HG03342 (cell line): ENCODE measurements at regions not wholly inside any gene's neighbourhood (a gene's known extent, or its start where the extent isn't known, plus 50 kb on each side); places are given as distances from the start of the nearest gene placed in this dataset.
"Not testable (repeated sequence)": the region's sequence is repeated elsewhere in the genome, so short reads cannot be mapped to it uniquely, and the experiment has no call there.

Source experiments
- ATAC-seq: cut with Tn5 transposase; IDR thresholded peaks from one replicate; pipeline ENCODE4 v1.9.1; 2021; ENCODE audit warnings: mild to moderate bottlenecking, moderate library complexity; ENCODE audit not compliant: unreplicated experiment

DNA sequence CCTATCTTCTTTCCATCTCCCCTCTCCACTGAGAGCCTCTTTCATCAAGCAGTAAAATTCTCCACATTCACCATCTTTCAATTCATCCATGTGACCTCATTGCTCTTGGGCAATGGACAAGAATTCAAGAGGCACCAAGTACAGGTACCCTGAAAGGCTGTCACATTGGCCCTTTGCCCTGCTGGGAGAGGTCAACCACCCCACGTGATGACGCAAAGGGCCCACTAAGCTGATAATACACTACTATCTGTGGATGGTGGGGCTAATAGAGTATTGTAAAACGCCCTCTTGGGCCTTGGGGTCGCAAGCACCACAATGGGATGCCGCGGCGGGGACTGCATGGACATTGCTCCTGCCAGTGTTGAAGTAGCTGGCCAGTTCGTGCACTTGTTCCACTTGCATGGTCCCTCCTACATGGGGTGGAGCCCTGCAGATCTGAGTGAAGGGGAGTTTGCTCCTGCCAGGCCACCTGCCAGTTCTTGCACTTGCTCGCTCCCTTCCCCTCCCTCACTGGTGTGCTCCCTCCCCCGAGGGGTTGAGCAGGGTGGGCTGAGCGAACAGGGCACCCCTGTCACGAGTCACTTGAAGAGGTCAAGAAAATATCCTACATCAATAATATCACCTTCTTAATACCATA lies 1578.8 kb upstream of the RAG2 start:
- no peak for ATAC-seq

DNA sequence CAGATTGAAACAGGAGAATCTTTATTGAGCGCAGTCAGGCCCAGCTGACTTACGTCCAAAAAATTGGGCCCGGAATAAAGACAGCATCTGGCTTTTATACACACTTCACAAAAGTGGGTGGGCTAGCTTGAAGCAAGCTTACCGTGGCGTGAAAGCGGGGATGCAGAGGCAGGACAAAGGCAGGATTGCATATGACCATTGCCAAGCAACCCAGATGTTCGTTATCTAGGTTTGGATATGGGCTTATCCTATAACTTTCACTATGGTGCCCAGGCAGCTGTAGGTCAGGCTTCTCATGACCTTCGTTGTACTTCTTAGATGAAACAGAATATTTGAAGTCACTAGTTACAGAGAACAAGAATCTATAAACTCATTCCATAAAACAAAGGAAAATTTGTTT lies 1575.6 kb upstream of the RAG2 start:
- ATAC-seq, result no peak

DNA sequence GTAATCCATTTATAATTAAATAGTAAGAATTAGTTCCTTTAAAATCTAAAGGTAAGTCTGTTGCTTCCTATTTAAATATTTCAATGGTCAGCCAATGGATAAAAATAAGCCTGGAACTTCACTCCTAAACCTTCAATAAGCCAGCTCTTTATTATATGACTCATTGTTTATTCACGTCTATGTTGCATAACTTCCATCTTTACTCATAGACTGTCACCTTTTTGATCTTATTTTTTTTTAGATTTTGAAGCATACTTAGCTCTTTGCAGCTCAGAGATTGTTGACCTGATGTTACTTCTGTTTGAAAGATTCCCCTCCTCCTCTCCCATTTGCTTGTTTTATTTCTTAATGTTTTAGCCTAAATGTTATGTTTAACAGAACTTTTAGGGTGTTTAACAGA lies 1571.2 kb upstream of the RAG2 start:
- ATAC-seq, result no peak

DNA sequence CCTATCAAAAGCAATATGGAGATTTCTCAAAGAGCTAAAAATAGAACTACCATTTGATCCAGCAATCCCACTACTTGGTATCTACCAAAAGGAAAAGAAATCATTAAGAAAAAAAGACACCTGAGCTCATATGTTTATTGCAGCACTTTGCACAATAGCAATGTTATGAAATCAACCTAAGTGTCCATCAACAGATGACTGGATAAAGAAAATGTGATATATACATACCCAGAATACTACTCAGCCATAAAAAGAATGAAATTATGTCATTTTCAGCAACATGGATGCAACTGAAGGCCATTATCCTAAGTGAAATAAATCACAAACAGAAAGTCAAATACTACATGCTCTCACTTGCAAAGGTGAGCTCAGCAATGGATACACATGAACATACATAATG lies 1565.5 kb upstream of the RAG2 start:
- ATAC-seq, result no peak

DNA sequence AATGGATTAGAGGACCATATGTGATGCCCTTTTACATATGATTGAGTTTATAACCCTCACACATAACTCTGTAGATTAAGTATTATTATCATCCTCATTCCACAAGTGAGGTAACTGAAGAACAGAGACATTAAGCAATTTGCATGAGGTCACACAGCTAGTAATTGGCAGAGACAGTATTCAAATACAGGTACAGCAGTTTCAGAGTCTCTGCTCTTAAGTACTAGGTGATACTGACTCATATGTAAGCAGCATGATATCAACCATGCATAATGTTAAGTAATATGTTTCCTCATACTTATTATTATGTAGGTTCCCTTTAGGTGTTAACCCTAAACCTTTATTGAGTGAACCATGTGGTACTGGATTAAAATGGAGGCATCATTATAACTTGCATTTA lies 1562.4 kb upstream of the RAG2 start:
- ATAC-seq, result no peak

DNA sequence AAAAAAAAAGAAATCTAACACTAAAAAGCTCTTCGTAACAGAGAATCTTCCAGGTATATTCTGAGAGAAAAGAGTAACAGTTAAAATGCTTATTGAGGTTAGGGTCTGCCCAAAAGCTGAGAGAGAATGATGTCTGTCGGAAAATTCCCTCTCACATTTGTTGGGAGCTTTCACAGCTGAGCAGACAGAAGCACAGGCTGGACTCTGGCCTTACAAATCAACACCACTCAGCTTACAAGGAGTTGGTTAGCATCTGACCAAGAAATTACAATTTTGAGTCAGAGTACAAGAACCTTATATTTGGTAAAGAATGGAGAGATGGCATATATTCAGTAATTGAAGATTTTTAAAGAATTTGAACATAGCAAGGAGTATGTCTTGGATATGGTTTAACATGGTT lies 1561.0 kb upstream of the RAG2 start:
- no peak for ATAC-seq

DNA sequence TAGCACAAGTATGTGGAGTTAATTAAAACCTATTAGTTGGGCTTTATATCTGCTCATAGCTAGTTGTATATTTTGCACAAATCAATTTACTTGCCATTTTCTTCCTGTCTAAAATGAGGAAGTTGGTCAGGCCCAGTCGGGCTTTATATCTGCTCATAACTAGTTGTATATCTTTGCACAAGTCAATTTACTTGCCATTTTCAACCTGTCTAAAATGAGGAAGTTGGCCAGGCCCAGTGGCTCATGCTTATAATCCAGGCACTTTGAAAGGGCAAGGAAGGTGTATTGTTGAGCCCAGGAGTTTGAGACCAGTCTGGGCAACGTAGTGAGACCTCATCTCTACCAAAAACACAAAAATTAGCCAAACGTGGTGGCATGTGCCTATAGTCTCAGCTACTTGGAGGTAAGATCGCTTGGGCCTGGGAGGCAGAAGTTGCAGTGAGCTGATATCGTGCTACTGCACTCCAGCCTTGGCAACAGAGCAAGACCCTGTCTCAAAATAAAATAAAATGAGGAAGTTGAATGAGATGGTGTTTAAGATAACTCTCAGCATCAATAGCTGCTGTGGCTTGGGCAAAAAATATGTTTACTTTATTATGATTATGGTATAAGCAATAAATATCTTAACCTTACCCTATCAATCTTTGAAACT lies 1558.6 kb upstream of the RAG2 start:
- no peak for ATAC-seq

DNA sequence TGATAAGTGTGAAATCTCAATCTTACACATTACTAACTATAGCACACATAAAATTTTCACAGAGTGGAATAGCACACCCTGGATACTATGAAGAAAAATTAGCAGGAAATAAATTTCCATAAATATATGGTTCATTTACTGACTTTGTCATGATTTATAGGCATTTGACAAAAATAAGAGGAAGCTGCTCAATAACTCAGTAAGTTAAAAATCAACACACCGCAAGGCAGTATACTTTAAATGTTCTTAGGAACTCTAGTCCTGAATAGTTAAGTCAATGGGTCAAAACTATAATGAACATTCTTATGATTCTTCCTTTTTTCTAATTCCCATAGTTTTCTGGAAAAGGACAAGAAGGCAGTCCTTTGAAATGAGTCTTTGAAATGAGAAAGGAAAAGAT lies 1557.8 kb upstream of the RAG2 start:
- ATAC-seq, result no peak

DNA sequence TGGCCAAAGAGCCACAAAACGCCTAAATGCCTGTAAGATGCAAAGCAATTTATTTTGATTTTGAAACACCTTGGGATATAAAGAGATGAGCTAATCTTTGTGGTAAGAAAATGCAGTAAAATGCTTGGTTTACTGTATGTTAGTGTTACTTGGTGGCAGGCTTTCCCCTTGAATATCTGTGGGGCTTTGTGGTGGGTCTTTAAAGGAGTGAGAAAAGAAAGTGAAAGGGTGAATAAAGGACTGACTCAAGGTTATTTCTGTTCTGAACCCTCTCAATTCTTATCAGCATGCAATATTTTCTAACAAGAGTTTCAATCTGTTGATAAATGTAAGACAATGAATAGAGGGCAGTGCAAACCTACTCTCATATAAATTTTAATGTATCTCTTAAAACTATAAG lies 1555.9 kb upstream of the RAG2 start:
- ATAC-seq, result no peak

DNA sequence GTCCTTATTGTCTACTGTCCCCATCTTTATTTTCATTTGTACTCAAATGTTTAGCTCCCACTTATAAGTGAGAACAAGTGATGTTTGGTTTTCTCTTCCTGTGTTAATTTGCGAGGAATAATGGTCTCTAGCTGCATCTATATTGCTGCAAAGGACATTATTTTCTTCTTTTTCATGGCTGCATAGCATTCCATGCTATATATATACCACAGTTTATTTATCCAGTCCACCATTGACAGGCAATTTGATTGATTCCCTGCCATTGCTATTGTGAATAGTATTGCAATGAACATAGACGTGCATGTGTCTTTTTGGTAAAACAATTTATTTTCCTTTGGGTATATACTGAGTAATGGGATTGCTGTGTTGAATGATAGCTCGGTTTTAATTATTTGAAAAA lies 1545.8 kb upstream of the RAG2 start:
- ATAC-seq, result no peak

DNA sequence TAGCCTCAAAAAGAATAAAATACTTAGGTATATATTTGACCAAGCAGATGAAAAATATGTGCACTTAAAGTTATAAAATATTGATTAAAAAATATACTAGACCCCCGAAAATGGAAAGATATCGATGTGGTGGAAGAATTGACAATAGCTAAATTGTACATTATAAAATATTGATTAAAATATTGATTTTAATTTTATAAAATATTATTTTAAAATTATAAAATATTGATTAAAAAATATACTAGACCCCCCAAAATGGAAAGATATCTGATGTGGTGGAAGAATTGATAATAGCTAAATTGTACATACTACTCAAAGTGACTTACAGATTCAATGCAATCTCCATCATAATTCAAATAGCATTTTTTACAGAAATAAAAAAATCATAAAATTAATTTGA lies 1540.9 kb upstream of the RAG2 start:
- no peak for ATAC-seq

DNA sequence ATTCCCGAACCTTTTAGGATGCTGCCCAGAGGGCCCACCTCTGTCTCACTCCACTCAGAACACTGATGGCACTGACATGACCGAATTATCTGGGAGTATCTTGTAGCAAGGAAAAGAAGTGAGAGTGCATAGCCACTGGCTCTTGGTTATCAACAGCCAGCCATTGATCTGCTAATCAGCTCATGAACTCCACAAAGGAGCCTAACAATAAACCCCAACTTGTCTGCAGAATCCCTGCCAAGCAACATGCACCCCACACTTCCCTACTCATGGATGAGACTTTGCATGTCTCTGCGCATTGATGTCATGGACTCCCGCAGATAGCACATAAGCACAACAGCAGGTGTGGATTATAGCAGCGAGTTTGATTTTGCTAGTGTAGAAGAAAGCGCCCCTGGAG lies 1538.9 kb upstream of the RAG2 start:
- no peak for ATAC-seq

DNA sequence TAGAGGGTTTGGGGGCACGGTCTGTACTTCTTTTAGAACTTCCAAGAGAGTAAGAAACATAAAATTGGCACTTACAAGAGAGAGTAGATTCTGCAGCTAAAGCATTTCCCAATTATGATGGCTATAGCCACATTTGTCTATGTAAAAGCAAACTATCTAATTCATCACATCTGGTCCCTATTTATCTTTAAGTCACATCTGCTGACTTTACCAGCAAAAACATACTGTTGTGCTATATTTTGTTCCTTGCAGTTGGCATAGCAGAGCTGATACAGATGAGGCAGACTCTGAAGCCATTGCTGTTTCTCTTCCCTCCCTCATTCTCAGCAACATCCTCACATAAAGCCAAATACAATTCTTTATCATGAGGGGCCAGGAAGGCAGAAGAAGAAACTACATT lies 1533.5 kb upstream of the RAG2 start:
- no peak for ATAC-seq

DNA sequence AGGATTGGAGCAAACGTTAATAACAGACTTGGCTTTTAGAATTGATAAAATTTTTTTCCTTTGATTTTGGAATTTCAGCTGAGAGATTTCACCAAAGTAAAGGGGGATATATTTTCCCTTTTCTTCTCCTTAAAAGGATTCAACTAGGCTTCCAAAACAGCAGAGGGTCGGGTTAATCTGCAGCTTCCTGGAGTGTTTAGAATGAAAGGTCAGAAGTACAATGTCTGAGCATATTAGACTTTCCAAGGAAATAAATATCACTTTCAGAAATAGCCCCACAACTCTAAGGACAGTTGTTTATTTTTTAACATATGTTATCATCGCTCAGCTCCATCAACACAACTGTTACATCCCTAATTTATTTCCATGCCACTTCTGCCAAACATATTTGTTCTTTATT lies 1532.9 kb upstream of the RAG2 start:
- ATAC-seq, result no peak

DNA sequence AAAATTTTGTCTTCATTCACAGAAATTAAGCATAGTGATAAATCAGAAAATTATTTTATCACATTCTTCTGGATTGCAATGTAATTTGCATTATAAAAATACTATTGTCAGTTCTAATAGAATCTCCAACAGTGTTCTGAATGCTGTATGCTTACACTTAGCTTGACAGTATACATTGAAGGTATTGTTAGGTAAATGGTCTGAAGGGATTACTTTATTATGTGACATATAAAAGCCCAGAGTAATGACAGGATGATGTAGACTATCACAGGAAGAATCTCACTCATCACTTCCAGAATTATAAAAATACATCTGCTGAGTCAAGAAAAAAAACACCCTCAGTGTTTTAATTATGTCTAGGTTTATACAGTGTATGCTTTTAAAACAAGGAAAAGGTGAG lies 1532.5 kb upstream of the RAG2 start:
- no peak for ATAC-seq

DNA sequence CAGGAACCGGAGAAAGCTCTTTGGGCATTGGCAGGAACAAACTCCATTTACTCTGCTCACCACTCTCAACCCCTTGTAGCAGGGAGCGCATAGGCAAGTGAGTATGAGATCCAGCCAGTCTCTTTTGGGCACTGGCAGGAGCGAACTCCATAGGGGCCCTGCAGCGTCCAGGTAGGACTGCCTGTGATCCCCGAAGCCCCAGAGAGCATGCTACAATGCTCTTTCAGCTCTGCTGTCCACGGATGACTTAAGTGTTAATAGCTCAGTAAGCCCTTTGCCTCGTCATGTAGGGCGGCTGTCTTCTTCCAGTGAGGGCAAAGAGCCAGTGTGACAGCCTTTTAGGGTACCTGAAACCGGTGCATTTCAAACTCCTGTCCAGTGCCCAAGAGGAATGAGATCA lies 1525.6 kb upstream of the RAG2 start:
- ATAC-seq, result no peak

DNA sequence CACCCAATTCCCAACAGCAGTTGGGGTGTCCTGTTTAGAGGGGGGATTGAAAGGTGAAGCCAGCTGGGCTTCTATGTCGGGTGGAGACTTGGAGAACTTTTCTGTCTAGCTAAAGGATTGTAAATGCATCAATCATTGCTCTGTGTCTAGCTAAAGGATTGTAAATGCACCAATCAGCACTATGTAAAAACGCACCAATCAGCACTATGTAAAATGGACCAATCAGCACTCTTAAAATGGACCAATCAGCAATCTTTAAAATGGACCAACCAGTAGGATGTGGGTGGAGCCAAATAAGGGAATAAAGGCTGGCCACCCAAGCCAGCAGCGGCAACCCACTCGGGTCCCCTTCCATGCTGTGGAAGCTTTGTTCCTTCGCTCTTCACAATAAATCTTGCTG lies 1518.6 kb upstream of the RAG2 start:
- not testable (repeated sequence) for ATAC-seq

DNA sequence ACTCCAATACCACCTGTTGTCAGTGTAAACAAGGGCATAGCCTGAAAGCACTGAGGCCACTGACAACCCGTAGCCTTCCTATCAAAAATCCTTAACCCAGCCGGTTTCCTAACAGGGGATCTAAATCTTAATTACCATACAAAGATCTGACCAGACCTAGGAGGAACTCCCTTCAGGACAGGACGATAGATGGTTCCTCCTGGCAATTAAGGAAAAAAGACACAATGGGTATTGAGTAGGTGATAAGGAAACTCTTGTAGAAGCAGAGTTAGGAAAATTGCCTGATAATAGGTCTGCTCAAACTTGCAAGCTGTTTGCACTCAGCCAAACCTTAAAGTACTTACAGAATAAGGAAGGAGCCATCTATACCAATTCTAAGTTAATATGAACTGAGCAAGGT lies 1517.3 kb upstream of the RAG2 start:
- not testable (repeated sequence) for ATAC-seq

DNA sequence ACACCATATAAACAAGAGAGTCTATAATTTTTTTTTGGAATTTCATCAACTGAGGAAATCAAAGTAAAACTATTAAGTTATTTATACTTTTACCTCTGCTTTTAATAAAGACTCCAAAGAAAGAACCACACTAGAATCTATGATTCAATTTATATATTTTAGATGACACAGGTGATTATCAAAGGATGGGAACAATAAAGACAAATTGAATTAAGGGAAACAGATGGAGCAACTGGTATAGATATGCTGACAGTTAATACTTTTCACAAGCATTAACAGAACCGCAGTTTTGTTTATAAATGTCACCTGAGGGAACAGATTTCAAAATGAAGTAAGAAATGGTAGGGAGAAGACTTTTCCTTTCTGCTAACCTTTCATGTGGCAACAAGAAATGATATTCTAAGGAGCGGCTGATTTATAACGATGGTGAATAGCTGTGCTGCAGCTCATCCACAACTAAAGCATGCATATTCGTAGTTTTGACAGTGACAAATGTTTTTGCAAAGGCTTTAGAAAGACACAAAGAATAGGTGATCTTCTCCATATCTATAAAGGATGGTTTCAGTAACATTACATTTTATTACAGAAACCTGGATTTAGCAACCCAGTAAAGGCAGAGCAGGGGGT lies 1502.9 kb upstream of the RAG2 start:
- no peak for ATAC-seq

DNA sequence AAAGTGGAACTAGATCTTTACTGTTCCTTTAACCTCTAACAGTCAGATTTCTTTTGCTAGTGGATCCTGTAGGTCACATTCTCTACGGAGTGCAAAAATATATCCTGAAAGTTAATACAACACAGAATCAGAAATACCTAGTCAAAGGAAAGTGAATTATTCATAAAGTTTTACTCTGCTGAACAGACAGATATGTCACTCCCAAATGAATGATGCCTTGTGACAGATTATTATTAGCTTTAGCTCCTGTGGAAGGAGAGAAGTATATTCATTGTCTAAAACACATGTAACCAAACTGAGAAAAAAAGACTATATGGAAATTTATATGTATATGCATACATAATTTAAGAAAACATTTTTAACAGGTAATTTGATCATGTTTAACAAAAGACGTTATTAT lies 1497.2 kb upstream of the RAG2 start:
- no peak for ATAC-seq

DNA sequence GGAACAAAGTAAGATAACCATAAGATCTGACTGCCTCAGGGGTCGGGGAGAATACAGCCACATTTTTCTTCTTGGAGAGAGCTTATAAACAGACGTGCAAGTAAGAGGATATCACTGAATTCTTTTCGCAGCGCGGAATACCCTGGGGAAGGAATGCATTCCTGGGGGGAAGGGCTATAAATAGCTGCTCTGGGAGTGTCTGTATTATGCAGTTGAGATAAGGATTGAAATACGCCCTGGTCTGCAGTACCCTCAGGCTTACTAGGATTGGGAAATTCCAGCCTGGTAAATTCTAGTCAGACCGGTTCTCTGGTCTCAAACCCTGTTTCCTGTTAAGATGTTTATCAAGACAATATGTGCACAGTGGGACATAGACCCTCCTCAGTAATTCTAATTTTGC lies 1491.7 kb upstream of the RAG2 start:
- no peak for ATAC-seq

DNA sequence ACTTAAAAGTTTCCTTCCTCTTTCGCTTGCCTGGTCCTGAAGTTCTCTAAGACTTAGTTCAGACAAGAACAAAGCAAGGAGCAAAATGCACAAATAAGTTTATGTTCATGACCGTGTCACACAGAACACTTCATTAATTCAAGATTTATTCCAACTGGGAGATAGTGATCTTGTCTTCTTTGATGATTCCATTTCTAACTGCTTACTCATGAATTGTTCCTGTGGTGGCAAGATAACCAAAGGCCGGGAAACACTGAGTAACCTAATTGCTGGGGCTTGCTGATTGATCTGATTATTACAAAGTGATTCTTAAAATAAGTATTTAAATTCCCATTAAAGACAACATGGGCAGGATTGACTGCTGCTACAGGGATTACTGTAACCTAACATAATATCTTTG lies 1462.9 kb upstream of the RAG2 start:
- no peak for ATAC-seq

DNA sequence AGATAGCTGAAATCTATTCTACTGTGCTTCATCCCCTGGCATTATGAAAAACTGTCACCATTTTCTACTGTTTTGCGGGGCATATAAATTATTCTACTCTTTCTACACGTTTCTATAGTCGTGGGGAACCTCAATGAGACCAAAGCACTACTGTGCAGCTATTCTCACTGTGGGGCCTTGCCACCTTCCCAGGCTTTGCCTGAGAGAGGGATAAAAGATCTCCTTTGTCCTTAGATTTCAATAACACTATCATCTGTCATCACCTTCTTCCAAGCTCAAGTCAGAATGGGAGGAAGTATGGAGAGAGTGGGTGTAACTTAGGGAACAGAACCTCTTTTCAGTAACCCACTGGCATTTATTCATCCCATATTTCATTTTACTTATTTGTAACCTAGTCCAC lies 1462.1 kb upstream of the RAG2 start:
- no peak for ATAC-seq
